Activated naive CD8-positive, alpha-beta T cell treated with anti-CD3 and anti-CD28 coated beads, Interleukin-2, amount 50 U/mL, for 16 hours (primary cell): ENCODE measurements at regions not wholly inside any gene's neighbourhood (a gene's known extent, or its start where the extent isn't known, plus 50 kb on each side); places are given as distances from the start of the nearest gene placed in this dataset.

Source experiments
- DNase-seq: peaks from one replicate; pipeline ENCODE4 v3.0.0-alpha.2; 2020; ENCODE audit warnings: low read depth, low spot score

DNA sequence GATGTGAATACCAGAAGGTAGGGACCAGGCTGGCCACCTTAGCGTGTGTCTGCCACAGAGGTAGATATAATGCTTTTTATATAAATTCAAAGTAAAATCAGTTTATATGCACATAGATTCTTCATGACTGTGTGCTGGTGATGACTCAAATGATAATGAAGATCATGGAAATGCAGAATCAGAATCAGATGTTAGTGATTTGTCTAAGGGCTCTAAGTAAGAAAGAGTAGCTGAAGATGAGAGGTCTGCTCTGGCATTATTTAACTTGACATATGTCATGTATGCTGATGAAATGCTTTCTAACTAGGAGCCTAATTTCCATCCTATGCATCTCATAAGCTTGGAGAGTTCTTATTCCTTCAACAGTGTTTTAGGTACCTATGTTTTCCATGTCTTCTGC lies 50.3 kb upstream of the DPH6 start:
- DNase-seq: no peak

DNA sequence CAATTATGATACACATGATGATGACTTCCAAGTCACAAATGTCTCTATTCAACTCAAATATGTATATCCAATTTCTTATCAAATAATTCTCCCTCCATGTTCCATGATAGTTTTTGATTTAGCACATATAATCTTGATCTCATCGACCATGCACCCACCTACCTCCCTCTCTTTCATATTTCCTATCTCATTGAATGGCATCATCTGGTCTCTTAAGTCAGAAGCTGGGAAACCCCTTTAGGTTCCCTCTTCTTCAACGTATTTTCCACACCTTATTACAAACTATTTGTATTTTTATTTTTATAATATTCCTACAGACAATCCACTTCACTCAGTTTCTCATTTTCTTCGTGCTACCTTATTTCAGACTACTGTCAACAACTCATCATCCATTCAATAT lies 56.9 kb upstream of the DPH6 start:
- DNase-seq: no peak

- DNase-seq: no peak
Measured at GRCh38 chr15:35603301-35603700, 57.3 kb upstream of the DPH6 start.

DNA sequence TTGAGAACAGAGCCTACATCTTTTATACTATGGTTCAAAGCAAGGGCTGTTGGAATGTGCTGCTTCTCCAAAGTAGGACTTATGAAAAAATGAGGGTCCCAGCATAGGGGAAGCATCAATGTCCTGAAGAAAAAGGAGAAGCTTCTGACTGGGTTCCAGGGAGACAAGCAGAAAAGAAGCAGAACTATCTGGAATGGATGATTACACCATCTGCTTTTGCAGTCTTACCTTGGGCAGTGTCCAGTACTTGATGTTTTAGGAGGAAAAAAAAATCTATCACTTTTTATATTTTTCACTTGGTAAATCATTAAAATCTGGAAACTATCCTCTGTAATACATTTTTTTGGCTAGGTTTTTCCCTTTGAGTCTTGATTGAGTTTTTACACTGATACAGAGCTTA lies 57.9 kb upstream of the DPH6 start:
- no peak for DNase-seq

DNA sequence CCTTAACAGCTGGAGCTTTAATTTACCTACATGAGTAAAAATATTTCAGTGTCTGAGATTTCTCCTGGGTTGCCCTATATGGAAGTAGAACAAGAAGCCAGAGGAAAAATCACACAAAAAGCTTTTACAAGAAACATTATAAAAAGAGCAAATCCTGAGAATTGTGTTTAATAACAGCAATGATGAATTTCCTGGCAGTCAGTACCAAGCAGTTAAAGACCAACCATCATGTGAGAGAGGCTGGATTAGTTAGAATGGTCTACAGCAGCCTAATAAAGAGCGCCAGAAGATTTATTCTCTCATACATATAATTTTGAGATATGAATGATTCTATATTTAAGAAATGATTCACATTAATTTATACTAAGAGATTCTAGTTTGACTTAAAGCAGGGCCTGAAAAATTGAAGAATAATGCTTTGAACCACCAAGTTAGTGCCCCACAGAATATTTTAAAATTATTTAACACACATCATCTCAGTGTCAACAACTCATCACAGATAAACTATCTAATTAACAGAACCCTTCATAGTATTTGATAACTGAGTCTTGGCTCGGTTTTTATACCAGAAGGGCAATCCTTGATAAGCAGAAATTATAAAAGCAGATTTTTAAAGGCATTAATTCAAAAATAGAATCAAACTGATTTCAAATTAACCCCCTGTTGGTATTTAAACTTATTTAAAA lies 59.9 kb upstream of the DPH6 start:
- no peak for DNase-seq

- DNase-seq: no peak
Measured at GRCh38 chr15:35606450-35606779, 60.5 kb upstream of the DPH6 start.

DNA sequence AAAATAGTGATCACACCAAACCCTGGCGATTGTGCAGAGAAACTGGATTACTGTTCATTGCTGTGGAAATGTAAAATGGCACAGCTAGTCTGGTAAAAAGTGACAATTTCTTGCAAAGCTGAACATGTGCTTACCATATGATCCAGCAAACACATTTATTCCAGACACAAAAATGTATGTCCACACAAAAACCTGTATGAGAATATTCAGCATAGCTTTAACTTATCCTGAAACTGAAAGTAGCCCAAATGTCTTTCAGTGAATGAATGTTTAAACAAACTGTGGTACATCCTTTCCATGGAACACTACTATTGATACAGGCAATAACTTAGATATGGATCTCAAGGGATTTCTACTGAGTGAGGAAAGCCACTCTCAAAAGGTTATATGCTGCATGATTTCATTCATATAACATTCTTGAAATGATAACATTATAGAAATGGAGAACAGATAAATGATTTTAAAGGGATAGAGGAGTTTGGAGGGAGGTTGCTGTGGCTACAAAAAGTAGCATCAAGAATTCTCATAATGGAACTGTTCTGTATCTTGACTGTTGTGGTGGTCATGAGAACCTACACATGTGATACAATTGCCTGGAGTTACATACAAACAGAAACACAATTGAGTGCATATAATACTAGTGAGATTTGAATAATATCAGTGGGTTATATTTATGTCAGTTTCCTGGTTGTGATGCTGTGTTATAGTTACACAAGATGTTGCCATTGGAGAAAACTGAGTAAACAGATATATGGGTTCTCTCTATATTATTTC lies 70.7 kb upstream of the DPH6 start:
- no peak for DNase-seq

DNA sequence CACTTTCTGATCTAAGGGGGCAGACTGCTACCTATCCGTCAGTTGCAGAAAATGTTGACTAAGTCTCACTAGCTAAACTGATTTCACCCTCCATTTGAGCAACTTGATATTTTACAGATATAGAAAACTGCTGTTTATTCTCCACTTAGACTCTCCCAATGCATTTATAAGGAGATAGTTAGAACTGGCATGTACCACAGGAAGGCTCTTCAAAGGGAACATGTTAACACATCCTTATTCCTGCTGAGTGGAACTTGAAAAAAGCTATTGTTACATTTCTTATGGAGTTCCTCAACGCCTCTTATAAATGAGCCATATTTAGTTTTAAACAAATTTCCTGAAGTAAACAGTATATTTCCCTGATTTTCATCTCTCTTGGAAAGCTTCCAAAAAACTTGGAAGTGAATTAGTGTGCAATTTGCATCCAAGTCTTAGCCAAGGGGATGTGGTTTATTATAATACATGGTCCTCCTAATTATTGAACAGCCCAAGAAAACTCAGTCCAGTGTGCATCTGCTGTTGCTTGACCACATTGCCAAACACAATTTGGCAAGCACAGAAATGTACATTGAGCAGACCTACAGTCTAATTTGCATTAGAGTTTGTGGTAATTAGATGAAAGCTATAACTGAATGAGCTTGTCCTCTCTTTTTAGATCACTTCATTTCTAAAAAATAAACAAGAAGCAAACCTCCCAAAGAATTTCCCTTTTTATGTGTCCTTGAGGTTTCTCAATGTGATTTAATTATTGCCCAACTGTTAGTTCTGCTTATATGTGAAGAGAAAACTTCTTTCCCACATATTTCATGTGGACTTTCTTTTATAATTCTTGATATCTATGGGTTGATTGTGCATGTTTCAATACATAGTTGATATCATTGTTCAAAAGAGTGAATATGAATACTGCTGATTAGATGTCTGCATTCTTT lies 72.6 kb upstream of the DPH6 start:
- no peak for DNase-seq

DNA sequence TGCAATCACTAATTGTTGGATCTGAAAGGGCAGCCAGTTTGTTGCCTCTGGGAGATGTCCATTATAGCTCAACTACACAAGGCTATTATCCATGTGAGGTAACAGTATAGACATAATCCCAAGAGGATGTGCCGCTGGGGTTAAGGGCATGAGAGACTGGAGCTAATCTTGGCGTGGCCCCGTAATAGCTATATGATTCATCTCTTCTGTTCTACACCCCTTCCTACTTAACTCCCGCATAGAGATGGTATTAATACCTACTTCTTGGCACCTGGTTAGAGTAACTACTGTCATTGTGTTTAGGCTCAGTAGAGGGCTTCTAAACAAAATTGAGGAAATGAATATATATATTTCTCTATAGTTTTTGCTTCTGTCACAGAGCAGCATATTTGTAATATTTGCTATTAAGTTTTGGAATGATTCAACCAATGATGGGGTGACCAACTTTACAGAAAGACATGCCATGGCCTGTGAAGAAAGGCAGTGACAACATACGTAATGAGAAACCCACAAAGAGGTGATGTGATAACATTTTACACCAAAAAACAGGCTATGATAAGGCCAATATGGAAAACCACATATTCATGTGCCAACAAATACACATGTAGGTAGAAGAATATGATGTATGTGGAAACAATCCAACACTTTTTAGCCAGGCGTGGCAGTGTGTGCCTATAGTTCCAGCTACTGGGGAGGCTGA lies 76.8 kb upstream of the DPH6 start:
- DNase-seq: no peak

DNA sequence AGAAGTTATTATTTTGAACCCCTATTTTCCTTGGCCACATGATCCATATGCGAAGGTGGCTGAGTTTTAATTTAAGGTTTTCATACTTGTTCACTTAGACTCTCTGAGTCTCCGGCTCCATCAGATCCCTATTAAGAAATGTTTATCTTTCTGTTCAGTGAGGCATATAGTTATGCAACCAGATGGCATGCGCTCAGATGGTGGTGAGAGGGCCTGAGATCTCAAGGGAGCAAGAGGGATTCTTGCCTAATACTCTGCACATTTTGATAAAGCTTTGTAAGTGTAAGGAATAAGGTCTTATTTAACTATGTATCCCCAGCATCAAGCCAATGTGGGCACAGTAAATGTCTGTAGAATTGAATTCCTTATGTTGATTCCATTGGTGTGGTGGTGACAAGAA lies 78.9 kb upstream of the DPH6 start:
- DNase-seq: no peak

DNA sequence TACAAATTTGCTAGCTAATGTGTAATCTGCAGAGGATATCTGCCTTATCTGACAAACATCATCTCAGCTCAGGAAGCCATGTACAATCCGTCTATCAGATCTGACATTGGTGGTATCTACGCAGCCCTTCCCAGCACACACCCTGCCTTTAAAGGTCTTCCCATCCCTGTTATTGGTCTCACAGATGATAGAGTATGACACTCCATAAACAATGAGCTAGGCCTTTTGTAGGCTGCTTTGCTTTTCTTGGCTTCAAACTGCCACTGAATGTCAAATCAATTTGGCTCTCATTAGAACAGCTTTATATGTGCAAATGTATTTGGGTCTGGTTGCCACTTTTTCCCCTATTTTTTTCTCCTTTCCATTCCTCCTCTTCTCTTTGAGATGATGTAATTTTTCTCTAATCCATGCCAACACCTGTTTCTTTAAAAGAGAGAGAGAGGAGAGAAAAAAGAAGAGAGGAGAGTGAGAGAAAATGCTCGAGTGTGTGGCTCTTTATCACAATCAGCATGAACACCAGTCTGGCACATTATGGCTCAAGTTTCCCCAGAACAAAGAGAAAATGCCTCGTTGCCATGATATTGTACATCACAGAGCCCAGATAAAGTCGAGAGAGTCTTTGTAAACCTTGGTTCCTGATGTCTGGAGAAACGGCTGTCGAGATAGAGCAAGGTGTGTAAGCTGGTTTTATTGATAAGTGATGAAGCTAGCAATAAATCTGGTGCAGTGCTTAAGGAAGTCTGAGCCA lies 80.8 kb upstream of the DPH6 start:
- no peak for DNase-seq

GRCh38 chr15:35627696-35628095 lies 81.7 kb upstream of the DPH6 start:
- no peak for DNase-seq

- no peak for DNase-seq
Measured at GRCh38 chr15:35629766-35630165, 83.8 kb upstream of the DPH6 start.

DNA sequence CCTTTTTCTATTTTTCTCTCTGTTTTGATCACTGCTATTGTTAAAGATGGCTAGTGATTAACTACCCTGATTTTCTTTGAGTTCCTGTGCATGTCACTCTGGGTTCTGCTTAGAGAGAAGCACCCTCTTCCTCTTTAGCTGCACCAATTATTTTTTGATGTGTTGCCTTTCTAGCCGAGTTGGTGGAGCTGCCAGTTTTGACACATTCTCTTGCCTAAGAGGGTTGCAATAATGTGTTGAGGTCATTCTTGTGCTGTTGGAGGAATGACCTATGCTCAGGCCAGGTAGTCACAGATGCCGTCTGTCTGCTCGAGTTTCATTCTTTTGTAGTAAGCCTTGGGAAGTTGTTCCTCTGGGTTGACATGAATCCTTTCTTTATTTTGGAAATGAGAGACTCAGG lies 84.6 kb upstream of the DPH6 start:
- DNase-seq: no peak

DNA sequence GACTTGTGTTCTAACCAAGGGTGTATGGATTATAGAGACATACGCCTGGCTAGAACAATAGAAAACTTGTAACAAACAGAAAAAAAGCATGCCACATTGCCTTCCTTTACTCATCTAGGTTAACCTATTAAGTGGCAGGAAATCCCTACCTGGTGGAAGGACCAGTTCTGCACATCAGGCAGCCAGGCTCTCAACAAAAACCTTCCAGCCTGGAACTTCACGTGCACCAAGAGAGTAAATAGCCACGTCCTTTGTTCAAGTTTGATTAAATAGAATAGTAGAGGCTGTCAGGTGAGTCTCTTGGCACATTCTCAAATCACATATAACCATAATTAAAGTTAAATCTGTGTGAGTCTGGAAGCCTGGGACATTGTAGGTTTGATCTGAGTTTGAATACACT lies 85.0 kb upstream of the DPH6 start:
- no peak for DNase-seq

GRCh38 chr15:35633677-35634076 lies 87.7 kb upstream of the DPH6 start:
- no peak for DNase-seq

DNA sequence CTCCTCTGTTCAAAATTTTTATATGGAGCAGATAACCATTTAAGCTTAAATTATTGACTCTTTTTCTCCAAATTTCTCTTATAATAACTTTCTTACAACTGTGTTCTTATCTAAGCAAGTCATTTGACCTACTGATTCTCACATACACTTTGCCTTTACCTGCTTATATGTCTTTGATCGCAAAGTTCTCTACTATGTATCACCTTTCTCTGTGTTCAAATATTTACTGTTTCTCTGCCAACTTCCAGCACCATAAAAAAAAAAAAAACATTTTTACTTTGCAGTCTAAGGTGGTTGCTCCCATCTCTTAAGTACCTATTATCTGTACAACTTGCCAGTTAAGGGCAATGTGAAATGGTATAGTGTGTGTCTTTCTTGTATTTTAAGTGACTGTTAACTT lies 100.8 kb upstream of the DPH6 start:
- no peak for DNase-seq

DNA sequence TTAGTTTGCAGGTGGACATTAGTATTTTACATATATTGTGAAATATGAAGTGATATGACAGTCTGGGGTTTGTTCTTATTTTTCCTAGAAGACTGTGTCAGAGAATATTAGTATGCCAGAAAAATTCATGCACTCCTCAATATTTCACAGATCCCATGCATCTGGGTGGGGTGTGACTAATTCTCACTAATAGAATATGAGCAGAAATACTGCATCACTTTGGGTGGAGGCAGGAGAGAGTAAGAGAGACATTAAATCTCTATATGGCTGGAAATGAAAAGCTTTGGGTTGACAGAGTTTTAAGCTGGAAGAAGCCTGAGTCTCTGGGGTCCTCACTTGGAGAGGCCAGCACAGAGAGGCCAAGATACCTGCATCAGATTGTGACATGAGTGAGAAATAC lies 101.3 kb upstream of the DPH6 start:
- DNase-seq: no peak

DNA sequence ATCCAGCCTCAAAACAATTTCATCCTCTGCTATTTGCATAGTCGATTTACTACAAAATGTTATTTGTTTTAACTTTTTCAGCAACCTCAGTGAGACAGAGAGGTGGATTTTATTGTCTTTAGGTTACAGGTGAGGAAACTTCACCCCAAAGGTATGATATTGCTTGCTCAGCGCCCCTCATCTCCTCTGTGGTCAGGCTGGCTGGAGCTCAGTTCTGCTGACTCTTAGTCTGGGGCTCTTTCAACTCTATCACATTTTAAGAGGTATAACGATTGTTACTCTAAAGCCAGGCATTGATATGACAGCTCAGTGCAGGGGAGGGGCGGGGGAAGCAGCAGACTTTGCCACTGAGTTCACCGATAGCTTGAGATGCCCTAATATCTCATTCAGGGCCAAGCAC lies 103.0 kb upstream of the DPH6 start:
- DNase-seq: no peak

DNA sequence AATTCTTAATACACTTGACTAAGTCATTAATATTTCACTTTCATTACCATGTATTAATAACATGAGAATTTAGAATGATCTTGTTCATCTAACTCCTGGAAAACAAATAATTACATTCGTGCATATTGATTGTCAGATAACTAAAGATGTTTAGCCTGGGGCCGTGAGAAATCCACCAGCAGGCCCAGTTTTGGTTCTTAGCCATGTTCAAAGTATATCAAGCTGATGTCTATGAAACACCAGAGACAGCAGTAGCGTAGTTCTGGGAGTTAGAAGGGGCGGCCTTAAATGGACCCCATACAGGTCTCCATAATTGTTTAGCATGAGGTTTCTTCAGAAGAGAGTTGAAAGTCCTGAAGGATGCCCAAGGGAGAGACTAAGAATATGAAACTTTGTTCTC lies 103.6 kb upstream of the DPH6 start:
- DNase-seq: no peak

GRCh38 chr15:35654332-35654731 lies 108.4 kb upstream of the DPH6 start:
- no peak for DNase-seq
